ACHN (cell line): ENCODE measurements at regions not wholly inside any gene's neighbourhood (a gene's known extent, or its start where the extent isn't known, plus 50 kb on each side); places are given as distances from the start of the nearest gene placed in this dataset.
A peak's percentile ranks its signal among the peaks of the same experiment; 100 is the strongest.

Experiments used
- DNase-seq: peaks from one replicate; pipeline ENCODE4 v3.0.0-alpha.2; 2015
- in situ Hi-C: cut with HindIII; loops from 2 replicates; pipeline ENCODE4 v1.10.0; 2017; ENCODE audit warnings: low sequenced_read_pairs, low pct_ligation_motif_present, low pct_unique_long_range_greater_than_20kb

DNA sequence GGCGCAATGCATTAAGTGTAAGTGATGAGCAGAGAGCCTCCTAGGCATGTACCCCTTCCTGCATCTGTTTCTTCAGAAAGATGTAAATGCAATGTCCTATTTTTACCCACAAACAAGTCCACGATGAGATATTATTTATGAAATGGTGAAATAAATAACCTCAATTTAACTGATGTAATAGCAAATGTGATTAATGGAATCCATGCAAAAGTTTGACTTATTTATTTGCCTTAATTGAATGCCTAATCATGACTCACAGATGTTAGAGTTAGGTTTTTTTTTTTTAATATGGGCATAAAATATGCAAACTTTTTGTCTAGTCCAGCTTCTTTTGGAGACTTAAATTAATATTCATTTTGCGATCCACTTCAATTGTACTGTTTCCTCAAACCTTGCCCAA, 67.7 kb upstream of the ITGA4 start:
- no peak for DNase-seq
- in situ Hi-C loops: no loop called here

DNA sequence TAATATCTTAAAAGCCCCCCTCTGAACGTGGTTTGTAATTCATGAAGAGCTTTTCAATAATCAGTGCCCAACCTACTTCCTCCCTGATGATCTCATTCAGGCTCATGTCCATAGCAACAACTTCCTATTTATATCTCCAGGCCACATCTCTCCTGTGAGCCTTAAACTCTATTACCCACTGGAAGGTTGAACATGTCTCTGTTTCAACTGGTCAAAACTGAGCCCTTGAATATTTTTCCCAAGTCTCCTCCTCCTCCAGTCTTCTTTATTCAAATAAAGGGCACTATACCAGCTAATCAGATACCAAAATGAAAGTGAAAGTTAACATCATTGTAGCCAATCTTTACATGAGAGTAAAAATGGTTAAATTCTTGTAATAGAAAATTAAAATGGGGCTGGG, 63.7 kb upstream of the ITGA4 start:
- DNase-seq: peak; percentile 76
- in situ Hi-C loops: no loop called here

DNA sequence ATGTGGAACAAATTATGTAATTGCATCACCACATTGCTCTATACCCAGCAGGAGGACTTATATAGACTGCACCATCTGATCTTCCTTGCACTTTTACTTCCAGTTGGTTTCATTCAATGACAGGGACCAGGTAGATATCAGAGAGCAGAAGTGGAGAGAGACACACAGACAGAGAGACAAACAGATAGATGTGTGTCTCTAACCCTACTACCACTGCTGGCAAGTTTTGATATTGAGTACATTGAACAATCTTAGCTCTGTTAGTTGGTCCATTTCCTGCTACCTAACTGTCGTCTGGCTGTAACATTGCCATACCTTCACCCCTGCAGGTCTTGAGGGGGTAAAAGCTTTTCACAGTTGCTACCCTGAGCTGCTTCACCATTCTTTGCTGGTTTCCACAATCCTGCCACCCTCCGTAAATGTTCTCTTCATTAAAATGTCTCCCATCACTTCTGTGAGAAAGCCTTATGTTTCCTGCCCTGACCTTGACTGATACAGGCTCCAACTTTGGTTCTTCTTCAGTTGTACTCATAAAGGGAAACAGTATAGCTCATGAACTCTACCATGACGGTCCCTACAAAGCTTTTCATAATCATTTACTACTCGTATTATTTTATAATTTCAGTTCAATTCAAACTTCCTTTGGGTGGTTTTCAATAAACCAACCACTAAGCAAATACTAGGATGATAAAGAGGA, 62.3 kb upstream of the ITGA4 start:
- DNase-seq: no peak
- in situ Hi-C loops: no loop called here

DNA sequence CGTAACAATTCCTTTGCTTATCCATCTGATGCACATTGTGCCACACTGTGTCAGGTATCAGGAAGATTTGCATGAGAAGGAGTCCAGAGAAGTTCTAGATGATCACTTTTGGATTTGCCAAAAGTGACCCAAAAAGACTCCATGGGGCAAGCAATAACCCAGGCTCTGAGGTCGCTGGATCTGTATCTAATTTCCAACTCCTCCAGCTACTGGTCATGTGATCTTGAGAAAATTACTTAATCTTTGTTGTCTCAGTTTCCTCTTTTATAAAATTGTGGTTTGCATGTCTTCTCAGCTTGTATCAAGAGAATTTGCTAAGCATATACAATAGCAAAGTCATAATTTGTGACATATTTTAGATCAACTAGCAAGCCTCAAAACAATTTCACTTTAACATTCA, 61.3 kb upstream of the ITGA4 start:
- in situ Hi-C loops: no loop called here
- no peak for DNase-seq

DNA sequence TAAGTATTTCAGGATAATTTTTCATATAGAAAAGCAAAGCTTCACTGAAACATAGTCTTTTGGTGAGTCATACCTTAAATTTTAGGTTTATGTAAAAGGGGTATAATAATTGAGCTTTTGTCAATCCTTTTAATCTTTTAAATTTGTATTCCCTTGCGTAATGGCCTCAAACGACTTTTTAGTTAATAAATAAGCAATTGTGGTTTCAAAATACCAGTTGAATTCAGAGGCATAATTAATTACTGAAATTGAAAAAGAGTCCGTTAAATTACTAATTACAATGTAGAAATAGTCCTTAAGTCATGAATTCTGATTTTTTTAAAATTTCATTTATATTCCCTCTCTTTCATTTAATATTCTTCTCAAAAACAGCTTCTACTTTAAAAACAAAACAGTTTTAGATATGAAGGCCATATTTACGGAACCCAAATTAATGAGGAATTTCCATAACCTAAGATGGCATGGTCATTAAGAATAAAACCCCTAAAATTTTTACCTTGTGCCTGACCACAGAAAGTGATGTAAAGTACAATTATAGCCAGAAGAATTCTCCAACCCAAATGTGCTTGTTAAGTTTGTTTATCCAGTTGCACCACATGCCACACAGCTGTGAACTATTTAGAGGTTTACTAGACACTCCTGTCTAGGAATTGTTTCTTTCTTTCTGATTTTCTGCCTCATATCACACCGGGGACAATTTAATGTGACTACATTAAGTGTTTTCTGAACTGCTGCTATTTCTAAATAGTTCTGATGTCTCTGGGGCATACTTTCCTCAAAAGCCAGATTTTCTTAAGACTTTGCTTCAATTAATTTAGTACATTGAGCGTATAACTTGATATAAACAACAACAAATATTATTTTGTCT, 60.7 kb upstream of the ITGA4 start:
- in situ Hi-C loops: no loop called here
- DNase-seq: no peak

DNA sequence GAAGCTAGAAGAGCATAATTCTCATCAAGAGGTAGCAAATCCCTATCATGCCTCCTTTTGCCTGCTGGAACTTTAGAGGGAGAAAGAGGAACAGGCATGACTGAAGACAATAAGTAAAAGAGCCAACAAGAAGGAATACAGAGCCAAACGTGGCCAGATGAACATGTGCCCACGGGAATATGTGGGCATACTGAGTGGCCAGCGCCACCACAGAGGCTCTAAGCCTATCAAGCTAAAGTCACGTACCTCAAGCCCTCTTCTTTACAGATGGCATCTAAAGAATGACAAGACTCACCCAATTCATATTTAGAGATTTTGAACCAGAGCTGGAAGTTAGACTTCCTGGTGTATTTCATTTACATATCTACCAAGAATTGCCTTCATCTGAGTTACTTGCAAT, 59.9 kb upstream of the ITGA4 start:
- DNase-seq: no peak
- in situ Hi-C loops: no loop called here

DNA sequence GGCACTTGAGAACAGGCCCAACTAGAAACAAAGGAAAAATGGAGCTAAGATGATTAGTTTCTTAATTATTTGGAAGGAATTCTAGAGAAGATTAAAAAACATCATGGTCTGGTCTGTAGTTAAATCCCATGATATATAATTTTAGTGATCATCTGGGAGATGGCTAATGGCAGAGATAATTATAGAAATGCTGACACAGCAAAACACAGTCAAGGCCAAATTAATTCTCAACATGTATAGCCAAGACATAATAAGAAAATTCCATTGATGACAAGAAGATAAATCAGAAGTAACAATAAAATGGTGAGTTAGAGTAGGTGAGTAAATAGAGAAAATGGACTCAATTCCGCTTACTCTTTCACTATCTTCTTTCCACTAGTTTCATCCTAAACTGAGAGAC, 59.2 kb upstream of the ITGA4 start:
- no peak for DNase-seq
- in situ Hi-C loops: no loop called here

DNA sequence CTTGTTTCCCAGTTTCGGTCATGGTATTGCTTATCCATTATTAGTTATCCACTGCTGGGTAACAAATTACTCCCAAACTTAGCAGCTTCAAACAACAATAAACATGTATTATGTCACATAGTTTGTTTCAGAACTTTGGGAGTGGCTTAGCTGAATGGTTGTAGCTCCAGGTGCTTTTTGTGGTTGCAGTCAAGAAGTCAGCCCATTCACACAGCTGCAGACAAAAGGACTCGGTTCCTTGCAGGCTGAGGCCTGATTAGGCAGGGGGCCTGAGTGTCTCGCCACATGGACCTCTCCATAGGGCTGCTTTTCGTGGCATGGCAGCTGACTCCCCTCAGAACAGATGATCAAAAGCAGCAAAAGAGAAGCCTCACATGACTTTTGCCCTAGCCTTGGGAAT, 58.2 kb upstream of the ITGA4 start:
- in situ Hi-C loops: no loop called here
- no peak for DNase-seq

DNA sequence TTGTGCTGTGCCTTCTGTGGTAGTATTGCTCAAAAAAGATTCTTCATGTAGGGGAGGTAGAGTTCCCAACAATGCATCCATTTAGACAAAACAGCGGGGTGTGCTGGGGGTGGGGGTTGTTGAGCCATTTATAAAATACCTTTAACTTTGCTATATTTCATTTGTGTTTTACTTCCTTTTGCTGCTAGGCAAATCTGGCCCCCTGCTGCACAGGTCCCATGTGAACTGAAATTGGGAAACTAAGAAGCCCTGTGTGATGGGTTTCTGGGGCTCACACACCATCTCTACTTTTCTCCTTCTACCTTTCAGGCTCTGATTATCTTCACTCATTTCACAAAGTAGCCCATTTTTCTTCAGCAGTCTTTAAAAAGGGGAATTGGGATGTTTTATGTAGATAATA, 52.7 kb upstream of the ITGA4 start:
- in situ Hi-C loops: no loop called here
- no peak for DNase-seq

DNA sequence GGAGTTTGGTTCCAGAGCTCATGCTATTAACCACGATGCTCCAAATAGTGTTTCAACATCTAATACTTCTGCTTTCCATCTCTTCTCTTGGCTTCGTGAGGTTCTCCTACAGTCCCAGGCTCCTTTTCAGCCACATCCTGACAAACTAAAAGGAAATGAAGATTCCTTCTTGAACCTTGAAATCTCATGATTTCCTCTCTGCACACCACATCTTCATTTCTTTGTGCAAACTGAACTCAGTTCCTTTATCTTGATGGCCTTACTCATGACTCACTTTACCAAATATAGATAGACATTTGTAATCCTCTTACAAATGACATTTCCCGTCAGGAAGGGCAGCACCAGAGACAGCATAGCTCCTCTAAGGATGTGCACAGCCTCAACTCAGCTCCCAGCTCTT, 50.0 kb upstream of the ITGA4 start:
- in situ Hi-C loops: no loop called here
- no peak for DNase-seq
